ENCODE measurements at regions not wholly inside any gene's neighbourhood (a gene's known extent, or its start where the extent isn't known, plus 50 kb on each side); places are given as distances from the start of the nearest gene placed in this dataset.

GRCh38 chr12:125193376-125194152 lies 128.3 kb downstream of the AACS start:
- Histone ChIP-seq H3K4me2 (ENCODE audit: low read depth, low read length, poor library complexity, severe bottlenecking) (no peak overlapping the region), H2AFZ (ENCODE audit: low read length) (no peak overlapping the region), H3K4me1 (ENCODE audit: low read length) (peaks cover 10% of the 10 kb centered on the region), H3K9me3 (ENCODE audit: low read length) (no peaks in the 10 kb centered on the region), H3K36me3 (ENCODE audit: insufficient read depth, low read length) (no peaks in the 10 kb centered on the region), H4K20me1 (ENCODE audit: insufficient read depth, low read depth, low read length) (no peaks in the 10 kb centered on the region), H3K9me2 (replicated peaks; ENCODE audit: insufficient read depth, low read length) (no peaks in the 10 kb centered on the region), H3K4me3 (ENCODE audit: low read length) (no peak overlapping the region), H3K27me3 (ENCODE audit: low read length) (no peaks in the 10 kb centered on the region), H3K79me2 (ENCODE audit: low read length) (no peaks in the 10 kb centered on the region), H3K27ac (ENCODE audit: low read length) (no peak overlapping the region), H3K9ac (ENCODE audit: low read length) (no peak overlapping the region)
- no peak for DNase-seq

GRCh38 chr12:125194163-125194773 lies 129.0 kb downstream of the AACS start:
- Histone ChIP-seq H3K27ac (ENCODE audit: low read length) (no peak overlapping the region), H3K4me2 (ENCODE audit: low read depth, low read length, poor library complexity, severe bottlenecking) (no peak overlapping the region), H4K20me1 (ENCODE audit: insufficient read depth, low read depth, low read length) (no peaks in the 10 kb centered on the region), H3K9me2 (replicated peaks; ENCODE audit: insufficient read depth, low read length) (no peaks in the 10 kb centered on the region), H3K9me3 (ENCODE audit: low read length) (no peaks in the 10 kb centered on the region), H3K4me1 (ENCODE audit: low read length) (peaks cover 3% of the 10 kb centered on the region), H3K27me3 (ENCODE audit: low read length) (no peaks in the 10 kb centered on the region), H3K79me2 (ENCODE audit: low read length) (no peaks in the 10 kb centered on the region), H3K9ac (ENCODE audit: low read length) (no peak overlapping the region), H2AFZ (ENCODE audit: low read length) (no peak overlapping the region), H3K4me3 (ENCODE audit: low read length) (no peak overlapping the region), H3K36me3 (ENCODE audit: insufficient read depth, low read length) (no peaks in the 10 kb centered on the region)
- DNase-seq = no peak

- H3K36me3 ChIP-seq (ENCODE audit: insufficient read depth, low read length) = no peaks in the 10 kb centered on the region
- no peaks in the 10 kb centered on the region for H4K20me1 ChIP-seq (ENCODE audit: insufficient read depth, low read depth, low read length)
- no peak overlapping the region for H2AFZ ChIP-seq (ENCODE audit: low read length)
- H3K9me2 ChIP-seq (replicated peaks; ENCODE audit: insufficient read depth, low read length) = no peaks in the 10 kb centered on the region
- no peaks in the 10 kb centered on the region for H3K9me3 ChIP-seq (ENCODE audit: low read length)
- no peaks in the 10 kb centered on the region for H3K79me2 ChIP-seq (ENCODE audit: low read length)
- H3K4me1 ChIP-seq (ENCODE audit: low read length) = no peaks in the 10 kb centered on the region
- DNase-seq = no peak
- H3K27me3 ChIP-seq (ENCODE audit: low read length) = no peaks in the 10 kb centered on the region
- no peak overlapping the region for H3K9ac ChIP-seq (ENCODE audit: low read length)
- H3K4me2 ChIP-seq (ENCODE audit: low read depth, low read length, poor library complexity, severe bottlenecking) = no peak overlapping the region
- no peak overlapping the region for H3K27ac ChIP-seq (ENCODE audit: low read length)
- H3K4me3 ChIP-seq (ENCODE audit: low read length) = no peak overlapping the region
These were observed 129.8 kb downstream of the AACS start for GRCh38 chr12:125194987-125195386.

GRCh38 chr12:125197326-125197725 lies 132.1 kb downstream of the AACS start:
- no peak overlapping the region for H3K27ac ChIP-seq (ENCODE audit: low read length)
- no peaks in the 10 kb centered on the region for H3K79me2 ChIP-seq (ENCODE audit: low read length)
- no peak overlapping the region for H3K4me2 ChIP-seq (ENCODE audit: low read depth, low read length, poor library complexity, severe bottlenecking)
- H3K36me3 ChIP-seq (ENCODE audit: insufficient read depth, low read length) = no peaks in the 10 kb centered on the region
- no peak overlapping the region for H3K9ac ChIP-seq (ENCODE audit: low read length)
- no peak overlapping the region for H2AFZ ChIP-seq (ENCODE audit: low read length)
- no peaks in the 10 kb centered on the region for H4K20me1 ChIP-seq (ENCODE audit: insufficient read depth, low read depth, low read length)
- no peak overlapping the region for H3K4me3 ChIP-seq (ENCODE audit: low read length)
- DNase-seq = no peak
- no peaks in the 10 kb centered on the region for H3K4me1 ChIP-seq (ENCODE audit: low read length)
- no peaks in the 10 kb centered on the region for H3K27me3 ChIP-seq (ENCODE audit: low read length)
- no peaks in the 10 kb centered on the region for H3K9me3 ChIP-seq (ENCODE audit: low read length)
- H3K9me2 ChIP-seq (replicated peaks; ENCODE audit: insufficient read depth, low read length) = no peaks in the 10 kb centered on the region

- Histone ChIP-seq H3K4me2 (ENCODE audit: low read depth, low read length, poor library complexity, severe bottlenecking) (no peak overlapping the region), H2AFZ (ENCODE audit: low read length) (no peak overlapping the region), H3K36me3 (ENCODE audit: insufficient read depth, low read length) (no peaks in the 10 kb centered on the region), H4K20me1 (ENCODE audit: insufficient read depth, low read depth, low read length) (no peaks in the 10 kb centered on the region), H3K27ac (ENCODE audit: low read length) (no peak overlapping the region), H3K4me3 (ENCODE audit: low read length) (no peak overlapping the region), H3K9ac (ENCODE audit: low read length) (no peak overlapping the region), H3K27me3 (ENCODE audit: low read length) (no peaks in the 10 kb centered on the region), H3K9me2 (replicated peaks; ENCODE audit: insufficient read depth, low read length) (no peaks in the 10 kb centered on the region), H3K4me1 (ENCODE audit: low read length) (no peaks in the 10 kb centered on the region), H3K9me3 (ENCODE audit: low read length) (no peaks in the 10 kb centered on the region), H3K79me2 (ENCODE audit: low read length) (no peaks in the 10 kb centered on the region)
- DNase-seq = no peak
These were observed 133.4 kb downstream of the AACS start for GRCh38 chr12:125198652-125199051.

- DNase-seq = no peak
- no peak overlapping the region for H3K9ac ChIP-seq (ENCODE audit: low read length)
- no peak overlapping the region for H2AFZ ChIP-seq (ENCODE audit: low read length)
These were observed 135.9 kb downstream of the AACS start for GRCh38 chr12:125201090-125201489.

GRCh38 chr12:125201940-125202339 lies 136.7 kb downstream of the AACS start:
- no peaks in the 10 kb centered on the region for H3K36me3 ChIP-seq (ENCODE audit: insufficient read depth, low read length)
- H3K9me3 ChIP-seq (ENCODE audit: low read length) = no peaks in the 10 kb centered on the region
- H4K20me1 ChIP-seq (ENCODE audit: insufficient read depth, low read depth, low read length) = no peaks in the 10 kb centered on the region
- no peak overlapping the region for H2AFZ ChIP-seq (ENCODE audit: low read length)
- H3K79me2 ChIP-seq (ENCODE audit: low read length) = no peaks in the 10 kb centered on the region
- H3K4me1 ChIP-seq (ENCODE audit: low read length) = no peaks in the 10 kb centered on the region
- no peaks in the 10 kb centered on the region for H3K27me3 ChIP-seq (ENCODE audit: low read length)
- no peak overlapping the region for H3K27ac ChIP-seq (ENCODE audit: low read length)
- H3K4me3 ChIP-seq (ENCODE audit: low read length) = no peak overlapping the region
- no peaks in the 10 kb centered on the region for H3K9me2 ChIP-seq (replicated peaks; ENCODE audit: insufficient read depth, low read length)
- H3K4me2 ChIP-seq (ENCODE audit: low read depth, low read length, poor library complexity, severe bottlenecking) = no peak overlapping the region
- H3K9ac ChIP-seq (ENCODE audit: low read length) = no peak overlapping the region
- no peak for DNase-seq

More at GRCh38 chr12:125201090-125201489, 135.9 kb downstream of the AACS start:
- Histone ChIP-seq H3K4me3 (ENCODE audit: low read length) (no peak overlapping the region), H3K36me3 (ENCODE audit: insufficient read depth, low read length) (no peaks in the 10 kb centered on the region), H3K27me3 (ENCODE audit: low read length) (no peaks in the 10 kb centered on the region), H3K9me3 (ENCODE audit: low read length) (no peaks in the 10 kb centered on the region), H3K79me2 (ENCODE audit: low read length) (no peaks in the 10 kb centered on the region), H4K20me1 (ENCODE audit: insufficient read depth, low read depth, low read length) (no peaks in the 10 kb centered on the region), H3K4me1 (ENCODE audit: low read length) (no peaks in the 10 kb centered on the region), H3K4me2 (ENCODE audit: low read depth, low read length, poor library complexity, severe bottlenecking) (no peak overlapping the region), H3K9me2 (replicated peaks; ENCODE audit: insufficient read depth, low read length) (no peaks in the 10 kb centered on the region), H3K27ac (ENCODE audit: low read length) (no peak overlapping the region)

- Histone ChIP-seq H3K79me2 (ENCODE audit: low read length) (no peaks in the 10 kb centered on the region), H3K4me1 (ENCODE audit: low read length) (no peaks in the 10 kb centered on the region), H4K20me1 (ENCODE audit: insufficient read depth, low read depth, low read length) (no peaks in the 10 kb centered on the region), H3K9me2 (replicated peaks; ENCODE audit: insufficient read depth, low read length) (no peaks in the 10 kb centered on the region), H3K9ac (ENCODE audit: low read length) (no peak overlapping the region), H3K27me3 (ENCODE audit: low read length) (no peaks in the 10 kb centered on the region), H3K4me2 (ENCODE audit: low read depth, low read length, poor library complexity, severe bottlenecking) (no peak overlapping the region), H2AFZ (ENCODE audit: low read length) (no peak overlapping the region), H3K4me3 (ENCODE audit: low read length) (no peak overlapping the region), H3K9me3 (ENCODE audit: low read length) (no peaks in the 10 kb centered on the region), H3K27ac (ENCODE audit: low read length) (no peak overlapping the region), H3K36me3 (ENCODE audit: insufficient read depth, low read length) (no peaks in the 10 kb centered on the region)
- DNase-seq = no peak
These were observed 137.2 kb downstream of the AACS start for GRCh38 chr12:125202421-125202820.
